Stimulated activated CD4-positive, alpha-beta T cell treated with anti-CD3 and anti-CD28 coated beads, Interleukin-15, amount 100 ng/mL, for 48 hours (primary cell): ENCODE measurements at regions not wholly inside any gene's neighbourhood (a gene's known extent, or its start where the extent isn't known, plus 50 kb on each side); places are given as distances from the start of the nearest gene placed in this dataset.

Experiments used
- DNase-seq, 2 donors: peaks; one replicate each; pipeline ENCODE4 v3.0.0-alpha.2; 2020; ENCODE audit warnings: low read depth in 2 of 2

- no peak for DNase-seq
Measured at GRCh38 chrX:98362630-98363029, 1478.9 kb downstream of the RPA4 start.

DNA sequence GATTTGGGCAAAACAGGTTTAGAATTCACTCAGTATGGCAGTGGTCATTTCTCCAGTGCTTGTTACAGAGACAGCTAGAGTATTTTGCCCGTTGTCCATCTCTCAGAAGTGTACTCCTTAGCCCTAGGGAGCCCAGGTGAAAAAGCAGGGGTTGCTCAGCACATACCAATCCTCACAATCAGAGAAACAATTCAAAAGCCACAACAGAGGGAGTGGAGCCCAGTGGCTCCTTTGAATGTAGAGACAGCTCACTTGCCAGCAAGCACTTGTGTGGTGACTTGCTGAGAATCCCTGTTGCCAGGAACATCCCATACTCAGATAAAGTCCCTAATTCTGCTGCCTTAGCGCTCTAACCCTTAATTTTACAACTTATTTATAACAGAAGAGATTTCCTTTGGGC, 1488.3 kb downstream of the RPA4 start:
- no peak for DNase-seq

DNA sequence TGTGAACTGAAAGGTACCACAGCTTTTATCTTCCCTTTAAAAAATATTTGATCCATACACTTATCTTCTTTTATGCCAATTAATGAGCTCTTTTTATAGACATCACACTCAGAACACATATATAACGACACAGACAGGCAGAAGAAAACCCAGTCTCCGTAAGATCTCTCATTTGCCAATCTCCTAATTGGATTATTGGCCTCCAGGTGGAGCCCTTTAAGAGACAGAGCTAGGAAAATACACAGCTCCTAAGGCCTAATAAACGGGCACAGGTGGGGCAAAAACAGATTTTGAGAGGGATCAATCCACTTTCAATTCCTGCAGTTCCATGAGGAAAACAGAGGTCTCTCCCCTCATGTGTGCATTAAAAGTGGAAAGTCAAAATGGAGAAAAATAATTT, 1495.4 kb downstream of the RPA4 start:
- no peak for DNase-seq

- no peak for DNase-seq
Measured at GRCh38 chrX:98380106-98380505, 1496.4 kb downstream of the RPA4 start.

DNA sequence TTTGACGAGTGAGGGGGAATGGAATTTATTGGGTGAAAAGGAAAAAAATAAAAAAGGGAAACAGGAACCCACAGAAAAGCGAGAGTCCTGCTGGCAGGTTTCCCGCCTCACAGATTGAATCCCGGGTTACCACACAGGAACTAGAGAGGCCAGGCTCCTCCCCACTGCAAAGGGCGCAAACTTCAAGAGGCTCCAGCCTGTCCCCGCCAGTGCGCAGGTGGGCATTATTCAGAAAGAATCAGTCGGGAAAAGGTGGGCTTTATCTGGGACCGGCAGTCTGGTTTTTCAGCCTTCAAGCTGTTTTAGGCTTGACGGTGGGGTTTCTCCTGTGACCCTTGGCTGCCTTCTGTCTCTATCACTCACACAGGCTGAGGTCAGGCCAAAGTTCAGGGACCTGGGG, 1496.8 kb downstream of the RPA4 start:
- DNase-seq, result no peak

DNA sequence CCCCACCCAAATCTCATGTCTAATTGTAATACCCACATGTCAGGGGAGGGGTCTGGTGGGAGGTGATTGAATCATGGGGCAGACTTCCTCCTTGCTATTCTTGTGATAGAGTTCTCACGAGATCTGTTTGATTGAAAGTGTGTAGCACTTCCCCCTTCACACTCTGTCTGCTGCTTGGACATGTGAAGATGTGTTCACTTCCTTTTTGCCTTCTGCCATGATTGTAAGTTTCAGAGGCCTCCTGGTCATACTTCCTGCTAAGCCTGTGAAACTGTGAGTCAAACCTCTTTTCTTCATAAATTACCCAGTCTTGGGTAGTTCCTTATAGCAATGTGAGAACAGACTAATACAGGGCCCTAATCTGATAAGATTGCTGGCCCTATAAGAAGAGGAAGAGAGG, 1514.8 kb downstream of the RPA4 start:
- DNase-seq, result no peak

DNA sequence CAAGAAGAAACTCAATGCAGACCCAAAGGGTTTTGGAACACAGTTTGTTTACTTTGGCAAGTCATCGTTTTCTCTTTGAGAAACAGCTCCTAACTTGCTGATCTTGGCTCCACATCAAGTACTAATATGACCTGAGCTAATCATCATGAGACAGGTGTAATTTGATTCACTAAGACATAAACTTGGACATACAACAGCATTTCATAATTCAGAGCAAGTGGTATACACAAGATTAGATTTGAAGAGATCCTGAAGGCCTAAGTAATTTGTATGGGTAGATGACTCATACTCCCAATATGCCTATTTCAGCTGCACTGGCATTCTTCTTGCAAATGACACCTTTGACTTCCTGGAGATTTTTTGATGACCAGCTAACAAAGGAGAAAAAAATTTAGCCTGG, 1521.7 kb downstream of the RPA4 start:
- no peak for DNase-seq

DNA sequence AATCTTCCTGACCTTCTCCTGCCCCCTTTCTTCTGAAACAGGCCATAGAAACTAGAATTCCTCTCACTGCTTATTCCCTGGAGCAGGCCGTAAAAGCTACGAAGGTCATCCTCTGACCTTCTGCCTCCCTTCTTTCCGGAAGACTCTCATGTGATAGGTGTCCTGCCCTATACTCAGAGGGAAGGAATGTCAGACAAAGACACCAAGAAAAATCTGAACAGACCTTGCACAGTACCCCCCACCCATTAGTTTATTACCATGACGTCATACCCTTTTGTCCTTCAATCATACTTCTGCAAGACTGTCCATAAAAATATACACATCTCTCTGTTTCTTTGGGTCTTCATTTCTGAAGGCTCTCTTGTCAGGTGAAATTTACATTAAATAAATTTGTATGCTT, 1523.9 kb downstream of the RPA4 start:
- no peak for DNase-seq

GRCh38 chrX:98409867-98410266, 1526.2 kb downstream of the RPA4 start:
- no peak for DNase-seq

DNA sequence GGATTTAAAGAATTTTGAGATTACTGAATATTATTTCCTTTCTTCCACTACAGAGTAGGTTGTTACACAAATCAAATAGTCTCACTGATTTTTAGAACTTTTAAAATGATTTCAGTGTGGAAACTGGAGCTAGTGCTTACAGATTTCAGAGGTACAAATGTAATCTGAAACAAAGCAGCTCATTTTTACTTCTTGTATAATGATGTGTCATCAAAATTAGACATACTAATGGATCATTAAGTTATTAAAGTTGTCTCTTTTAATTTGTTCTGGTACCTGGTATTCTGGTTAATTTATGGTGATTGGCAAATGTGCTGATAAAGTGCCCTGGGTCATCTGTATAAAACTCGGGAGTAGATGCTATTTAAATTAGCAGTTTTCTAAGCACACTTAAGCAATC, 1528.3 kb downstream of the RPA4 start:
- DNase-seq, result no peak

DNA sequence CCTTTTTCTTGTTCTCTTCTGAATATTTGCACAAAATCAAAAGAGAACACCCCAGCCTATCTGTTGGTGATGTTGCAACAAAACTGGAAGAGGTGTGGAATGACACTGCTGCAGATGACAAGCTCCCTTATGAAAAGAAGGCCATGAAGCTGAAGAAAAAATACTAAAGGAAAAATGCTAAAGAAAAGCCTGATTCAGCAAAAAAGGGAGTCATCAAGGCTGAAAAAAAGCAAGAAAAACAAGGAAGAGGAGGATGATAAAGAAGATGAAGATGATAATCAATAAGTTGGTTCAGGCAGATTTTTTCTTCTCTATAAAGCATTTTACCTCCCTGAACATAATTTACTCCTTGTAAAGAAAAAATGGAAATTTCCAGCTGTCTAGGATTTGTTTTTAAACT, 1538.8 kb downstream of the RPA4 start:
- DNase-seq, result no peak

DNA sequence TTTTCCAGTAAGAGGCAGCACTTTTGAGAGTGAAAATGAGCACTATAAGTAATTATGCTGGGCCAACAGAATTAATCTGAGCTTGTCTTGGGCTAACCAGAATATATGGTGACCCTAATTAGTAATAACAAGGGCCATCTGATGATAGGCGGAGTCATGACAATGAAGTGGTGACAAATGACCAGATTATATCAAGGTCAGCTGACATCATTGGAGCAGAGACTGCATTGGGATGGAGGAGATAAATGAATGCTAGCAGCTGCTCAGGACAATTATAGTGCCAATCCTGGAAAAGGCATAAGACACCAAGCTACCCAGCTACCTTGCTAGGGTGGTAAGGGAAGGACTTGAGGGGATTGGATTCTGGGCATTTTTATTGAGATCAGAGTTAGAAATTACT, 1548.7 kb downstream of the RPA4 start:
- no peak for DNase-seq

GRCh38 chrX:98448524-98448923, 1564.8 kb downstream of the RPA4 start:
- no peak for DNase-seq

DNA sequence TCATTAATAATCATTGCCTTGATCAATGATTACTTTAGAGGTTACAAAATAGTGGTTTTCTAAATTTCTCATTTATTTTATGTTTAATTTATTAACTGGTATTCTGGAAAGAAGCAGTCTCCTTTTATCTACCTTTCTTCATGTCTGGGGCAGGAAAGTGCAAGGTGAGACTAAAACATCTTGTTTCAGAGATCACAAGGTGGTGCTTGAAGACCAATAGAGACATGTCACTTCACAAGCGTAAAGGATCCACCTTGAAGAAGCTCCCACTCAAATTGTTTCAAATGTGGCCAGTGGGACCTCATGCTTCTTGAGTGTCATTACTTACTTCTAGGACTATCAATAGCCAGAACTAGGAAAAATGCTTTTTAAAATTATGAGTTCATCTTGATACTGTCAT, 1568.7 kb downstream of the RPA4 start:
- DNase-seq, result no peak

GRCh38 chrX:98459669-98460068, 1576.0 kb downstream of the RPA4 start:
- no peak for DNase-seq

DNA sequence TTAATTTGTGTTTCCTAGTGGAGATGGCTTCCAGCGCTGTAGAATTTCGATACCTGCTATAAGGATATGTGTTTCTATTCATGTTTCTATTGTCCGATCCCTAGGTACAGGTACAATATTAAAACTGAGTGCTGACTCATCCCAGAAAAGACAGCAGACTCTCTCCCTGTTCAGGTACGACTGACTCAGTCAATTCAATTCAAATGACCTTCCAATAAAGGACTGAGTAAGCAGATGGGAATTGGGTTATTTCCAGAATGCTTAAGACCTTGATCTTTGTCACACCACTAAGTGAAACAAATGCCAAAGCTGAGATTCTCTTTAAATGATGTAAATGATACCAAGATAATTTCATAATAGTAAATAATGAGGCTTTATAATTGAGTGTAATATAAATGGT, 1596.9 kb downstream of the RPA4 start:
- no peak for DNase-seq

DNA sequence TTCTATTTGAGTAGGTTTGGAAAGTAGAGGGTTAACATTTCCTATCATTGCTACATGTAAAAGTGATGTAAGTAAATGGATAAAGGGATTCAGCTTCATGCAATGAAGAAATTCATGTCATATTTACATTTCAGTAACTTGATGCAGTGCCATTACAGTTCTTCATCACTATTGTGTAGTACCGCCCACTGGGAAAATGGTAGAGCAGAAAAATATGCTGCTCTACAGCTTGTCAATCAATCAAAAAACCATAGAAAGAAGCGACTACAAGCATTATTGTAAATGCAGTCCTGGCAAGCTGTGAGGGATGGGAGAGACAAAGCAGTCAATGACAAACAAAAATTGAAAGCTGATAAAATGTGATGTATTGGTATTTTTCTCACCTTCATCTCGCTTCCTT, 1597.9 kb downstream of the RPA4 start:
- DNase-seq, result no peak

- DNase-seq, result no peak
Measured at GRCh38 chrX:98490670-98491069, 1607.0 kb downstream of the RPA4 start.

DNA sequence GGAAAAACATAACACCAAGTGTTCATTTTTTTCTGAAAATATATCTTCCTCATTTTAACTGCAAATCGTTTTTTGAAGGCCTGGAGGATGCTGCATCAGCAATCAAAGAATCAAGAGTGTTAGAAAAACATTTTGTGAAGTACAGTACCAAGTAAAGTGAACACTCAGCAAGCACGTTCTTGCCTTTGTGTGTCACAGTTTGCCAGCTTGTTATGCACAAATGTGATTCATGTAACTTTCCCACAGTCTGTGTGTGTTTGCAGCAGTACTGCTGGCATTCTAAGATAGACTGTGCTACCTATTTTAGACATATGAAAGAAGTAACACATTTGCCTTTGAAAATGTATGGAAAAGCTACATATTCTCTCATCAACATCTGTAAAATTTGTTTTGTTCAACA, 1617.7 kb downstream of the RPA4 start:
- DNase-seq, result no peak

DNA sequence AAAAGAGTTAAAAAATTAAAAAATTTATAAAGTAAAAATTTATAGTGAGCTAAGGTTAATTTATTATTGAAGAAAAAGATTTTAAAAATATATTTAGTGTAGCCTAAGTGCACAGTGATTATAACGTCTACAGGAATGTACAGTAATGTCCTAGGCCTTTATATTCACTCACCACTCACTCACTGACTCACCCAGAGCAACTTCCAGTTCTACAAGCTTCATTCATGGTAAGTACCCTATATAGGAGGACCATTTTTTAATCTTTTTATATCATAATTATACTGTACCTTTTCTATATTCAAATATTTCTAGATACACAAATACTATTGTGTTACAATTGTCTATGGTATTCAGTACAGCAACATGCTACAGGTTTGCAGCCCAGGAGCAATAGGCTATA, 1623.2 kb downstream of the RPA4 start:
- DNase-seq, result no peak

GRCh38 chrX:98514032-98514431, 1630.3 kb downstream of the RPA4 start:
- DNase-seq, result no peak

DNA sequence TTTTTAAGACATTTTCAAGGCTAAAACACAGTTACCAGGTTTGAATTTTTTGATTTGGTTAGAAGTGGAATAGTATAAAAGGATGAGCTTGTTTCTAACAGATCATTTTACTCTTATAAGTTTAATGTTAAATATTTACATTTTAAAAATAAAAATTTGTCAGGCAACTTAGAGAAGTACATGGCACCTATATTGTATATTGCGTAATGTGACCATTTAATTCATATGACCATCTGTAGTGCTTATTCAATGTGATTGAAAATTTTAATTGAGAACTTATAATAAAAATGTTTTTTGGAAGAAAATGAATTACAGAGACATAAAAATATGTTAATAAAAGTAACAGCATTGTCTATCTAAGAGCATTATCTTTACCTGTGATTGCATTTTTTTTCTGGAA, 1632.4 kb downstream of the RPA4 start:
- DNase-seq, result no peak

- no peak for DNase-seq
Measured at GRCh38 chrX:98523026-98523425, 1639.3 kb downstream of the RPA4 start.

GRCh38 chrX:98523521-98523920, 1639.8 kb downstream of the RPA4 start:
- DNase-seq, result no peak

DNA sequence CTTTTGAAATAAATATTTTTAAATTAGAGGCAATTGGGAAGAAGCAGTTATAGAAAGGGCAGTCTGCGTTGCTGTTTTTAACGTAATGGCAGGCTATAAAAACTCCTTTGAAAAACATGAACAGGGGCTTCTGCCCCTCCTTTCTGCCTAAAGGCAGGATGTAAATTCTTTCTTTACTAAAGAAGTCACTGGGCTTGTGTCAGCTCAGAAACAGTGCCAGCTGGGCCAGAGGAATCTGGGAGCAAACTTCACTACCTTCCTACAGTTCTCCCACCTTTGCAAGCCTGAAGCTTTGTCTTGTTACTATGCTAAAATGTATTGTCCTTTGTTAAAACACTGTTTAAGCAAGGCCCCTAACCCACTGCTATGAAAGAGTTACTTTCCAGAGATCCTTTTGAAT, 1664.8 kb downstream of the RPA4 start:
- no peak for DNase-seq
